ENCODE measurements at regions not wholly inside any gene's neighbourhood (a gene's known extent, or its start where the extent isn't known, plus 50 kb on each side); places are given as distances from the start of the nearest gene placed in this dataset.
"Not testable (repeated sequence)": the region's sequence is repeated elsewhere in the genome, so short reads cannot be mapped to it uniquely, and the experiment has no call there.

- no peak for DNase-seq (ENCODE audit: low spot score)
Measured at GRCh38 chr6:1445650-1446330, 56.4 kb downstream of the FOXF2 start.

- no peak for DNase-seq (ENCODE audit: low spot score)
Measured at GRCh38 chr6:1449896-1450295, 60.5 kb downstream of the FOXF2 start.

- no peak for DNase-seq (ENCODE audit: low spot score)
Measured at GRCh38 chr6:1453024-1453423, 63.6 kb downstream of the FOXF2 start.

- DNase-seq (ENCODE audit: low spot score) = not testable (repeated sequence)
Measured at GRCh38 chr6:1456816-1457215, 67.4 kb downstream of the FOXF2 start.

- no peak for DNase-seq (ENCODE audit: low spot score)
Measured at GRCh38 chr6:1461207-1461606, 71.8 kb downstream of the FOXF2 start.

- no peak for DNase-seq (ENCODE audit: low spot score)
Measured at GRCh38 chr6:1461736-1462135, 72.4 kb downstream of the FOXF2 start.

- DNase-seq (ENCODE audit: low spot score) = no peak
Measured at GRCh38 chr6:1463275-1463674, 73.9 kb downstream of the FOXF2 start.

GRCh38 chr6:1463751-1464426 is 74.5 kb downstream of the FOXF2 start:
- DNase-seq (ENCODE audit: low spot score) = no peak

- no peak for DNase-seq (ENCODE audit: low spot score)
Measured at GRCh38 chr6:1464781-1465370, 75.5 kb downstream of the FOXF2 start.

GRCh38 chr6:1468126-1468525 is 78.8 kb downstream of the FOXF2 start:
- DNase-seq (ENCODE audit: low spot score) = no peak

- no peak for DNase-seq (ENCODE audit: low spot score)
Measured at GRCh38 chr6:1470040-1470439, 80.7 kb downstream of the FOXF2 start.

- DNase-seq (ENCODE audit: low spot score) = no peak
Measured at GRCh38 chr6:1472643-1473042, 83.3 kb downstream of the FOXF2 start.

- DNase-seq (ENCODE audit: low spot score) = no peak
Measured at GRCh38 chr6:1473166-1473565, 83.8 kb downstream of the FOXF2 start.

- DNase-seq (ENCODE audit: low spot score) = no peak
Measured at GRCh38 chr6:1473598-1473997, 84.2 kb downstream of the FOXF2 start.

- DNase-seq (ENCODE audit: low spot score) = no peak
Measured at GRCh38 chr6:1474205-1474604, 84.8 kb downstream of the FOXF2 start.

GRCh38 chr6:1475174-1475573 is 85.8 kb downstream of the FOXF2 start:
- DNase-seq (ENCODE audit: low spot score) = no peak

GRCh38 chr6:1477432-1478090 is 88.2 kb downstream of the FOXF2 start:
- DNase-seq (ENCODE audit: low spot score) = no peak

- DNase-seq (ENCODE audit: low spot score) = not testable (repeated sequence)
Measured at GRCh38 chr6:1478163-1478826, 88.9 kb downstream of the FOXF2 start.

GRCh38 chr6:1479095-1479494 is 89.7 kb downstream of the FOXF2 start:
- no peak for DNase-seq (ENCODE audit: low spot score)

- no peak for DNase-seq (ENCODE audit: low spot score)
Measured at GRCh38 chr6:1479601-1480221, 90.3 kb downstream of the FOXF2 start.

GRCh38 chr6:1481286-1481685 is 91.9 kb downstream of the FOXF2 start:
- no peak for DNase-seq (ENCODE audit: low spot score)

All from SW480 (cell line).